HG02610 (cell line): ENCODE measurements at regions not wholly inside any gene's neighbourhood (a gene's known extent, or its start where the extent isn't known, plus 50 kb on each side); places are given as distances from the start of the nearest gene placed in this dataset.

Source experiments
- ATAC-seq: cut with Tn5 transposase; IDR thresholded peaks from one replicate; pipeline ENCODE4 v1.9.1; 2021; ENCODE audit warnings: mild to moderate bottlenecking, moderate library complexity; ENCODE audit not compliant: unreplicated experiment

GRCh38 chr14:31993521-31993951 is 83.6 kb upstream of the ARHGAP5 start:
- ATAC-seq: no peak

GRCh38 chr14:31994391-31995033 is 82.6 kb upstream of the ARHGAP5 start:
- ATAC-seq: no peak

GRCh38 chr14:32003585-32003984 is 73.5 kb upstream of the ARHGAP5 start:
- ATAC-seq: no peak

GRCh38 chr14:32004300-32004699 is 72.8 kb upstream of the ARHGAP5 start:
- ATAC-seq: no peak

GRCh38 chr14:32005628-32006027 is 71.5 kb upstream of the ARHGAP5 start:
- no peak for ATAC-seq

GRCh38 chr14:32006263-32007110 is 70.6 kb upstream of the ARHGAP5 start:
- ATAC-seq: no peak

- ATAC-seq: no peak
Observed at GRCh38 chr14:32007755-32008362, 69.2 kb upstream of the ARHGAP5 start.

- ATAC-seq: no peak
Observed at GRCh38 chr14:32008602-32009193, 68.4 kb upstream of the ARHGAP5 start.

- no peak for ATAC-seq
Observed at GRCh38 chr14:32009221-32009975, 67.7 kb upstream of the ARHGAP5 start.

GRCh38 chr14:32009976-32010581 is 67.0 kb upstream of the ARHGAP5 start:
- no peak for ATAC-seq

- ATAC-seq: no peak
Observed at GRCh38 chr14:32010604-32011125, 66.4 kb upstream of the ARHGAP5 start.

- ATAC-seq: no peak
Observed at GRCh38 chr14:32011225-32011624, 65.9 kb upstream of the ARHGAP5 start.

GRCh38 chr14:32012062-32012461 is 65.0 kb upstream of the ARHGAP5 start:
- no peak for ATAC-seq

GRCh38 chr14:32012571-32012970 is 64.5 kb upstream of the ARHGAP5 start:
- ATAC-seq: no peak

- no peak for ATAC-seq
Observed at GRCh38 chr14:32013083-32013482, 64.0 kb upstream of the ARHGAP5 start.

- ATAC-seq: no peak
Observed at GRCh38 chr14:32014057-32014456, 63.0 kb upstream of the ARHGAP5 start.

GRCh38 chr14:32014498-32014897 is 62.6 kb upstream of the ARHGAP5 start:
- ATAC-seq: no peak

- ATAC-seq: no peak
Observed at GRCh38 chr14:32015166-32015565, 61.9 kb upstream of the ARHGAP5 start.

GRCh38 chr14:32017587-32017986 is 59.5 kb upstream of the ARHGAP5 start:
- no peak for ATAC-seq
